Astrocyte of the spinal cord (primary cell): ENCODE measurements at regions not wholly inside any gene's neighbourhood (a gene's known extent, or its start where the extent isn't known, plus 50 kb on each side); places are given as distances from the start of the nearest gene placed in this dataset.

Experiments used
- DNase-seq: peaks from one replicate; pipeline ENCODE4 v3.0.0; 2011; ENCODE audit warnings: low read depth, low spot score
- H3K4me3 ChIP-seq: 2 replicates; pipeline ENCODE4 v1.5.1; 2011; ENCODE audit warnings: low read depth, mild to moderate bottlenecking, low read length, moderate library complexity
- in situ Hi-C: cut with HindIII; loops from 2 replicates; pipeline ENCODE4 v1.10.0; 2017; ENCODE audit warnings: low sequenced_read_pairs
- TF ChIP-seq, protein P1 (sequence below): IDR thresholded peaks from 2 replicates; pipeline ENCODE4 v1.5.1; 2012; ENCODE audit warnings: low read depth, mild to moderate bottlenecking, low read length, inconsistent platforms

DNA sequence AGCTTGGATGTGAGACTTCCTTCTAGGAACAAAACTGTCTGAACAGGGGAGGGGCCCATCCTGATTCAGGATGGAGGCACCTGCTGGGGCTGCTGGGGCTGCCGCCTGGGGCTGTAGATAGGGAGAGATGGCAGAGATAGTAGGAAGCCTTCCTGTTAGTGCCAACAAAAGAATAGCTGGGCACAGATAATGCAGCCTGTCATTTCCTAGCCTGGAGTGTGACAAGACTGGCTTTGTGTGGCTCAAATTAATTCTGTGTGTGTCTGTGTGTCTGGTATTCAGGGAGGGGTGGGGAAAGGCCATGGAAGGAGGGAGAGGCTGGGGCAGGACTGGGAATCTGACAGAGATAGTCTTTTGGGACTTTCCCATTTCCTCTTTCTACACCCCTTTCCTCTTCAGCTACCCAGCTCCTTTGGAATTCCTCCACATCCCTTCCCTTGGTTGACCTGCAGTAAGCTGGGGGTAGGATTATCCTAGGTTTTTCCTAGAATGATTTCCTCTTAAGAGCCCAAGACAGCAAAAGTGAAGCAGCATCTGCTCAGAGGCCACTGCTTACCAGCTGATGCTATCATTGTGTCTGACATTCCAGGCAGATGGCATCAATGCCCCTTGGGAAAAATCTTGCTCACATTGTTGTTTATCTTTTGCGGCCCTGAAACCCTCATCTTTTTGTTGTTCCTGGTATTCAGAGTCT is 144.9 kb upstream of the LHCGR start:
- TF ChIP-seq, protein P1, sequence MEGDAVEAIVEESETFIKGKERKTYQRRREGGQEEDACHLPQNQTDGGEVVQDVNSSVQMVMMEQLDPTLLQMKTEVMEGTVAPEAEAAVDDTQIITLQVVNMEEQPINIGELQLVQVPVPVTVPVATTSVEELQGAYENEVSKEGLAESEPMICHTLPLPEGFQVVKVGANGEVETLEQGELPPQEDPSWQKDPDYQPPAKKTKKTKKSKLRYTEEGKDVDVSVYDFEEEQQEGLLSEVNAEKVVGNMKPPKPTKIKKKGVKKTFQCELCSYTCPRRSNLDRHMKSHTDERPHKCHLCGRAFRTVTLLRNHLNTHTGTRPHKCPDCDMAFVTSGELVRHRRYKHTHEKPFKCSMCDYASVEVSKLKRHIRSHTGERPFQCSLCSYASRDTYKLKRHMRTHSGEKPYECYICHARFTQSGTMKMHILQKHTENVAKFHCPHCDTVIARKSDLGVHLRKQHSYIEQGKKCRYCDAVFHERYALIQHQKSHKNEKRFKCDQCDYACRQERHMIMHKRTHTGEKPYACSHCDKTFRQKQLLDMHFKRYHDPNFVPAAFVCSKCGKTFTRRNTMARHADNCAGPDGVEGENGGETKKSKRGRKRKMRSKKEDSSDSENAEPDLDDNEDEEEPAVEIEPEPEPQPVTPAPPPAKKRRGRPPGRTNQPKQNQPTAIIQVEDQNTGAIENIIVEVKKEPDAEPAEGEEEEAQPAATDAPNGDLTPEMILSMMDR = no peak
- H3K4me3 ChIP-seq = no peak overlapping the region
- in situ Hi-C loops = no loop called here
- DNase-seq = no peak

DNA sequence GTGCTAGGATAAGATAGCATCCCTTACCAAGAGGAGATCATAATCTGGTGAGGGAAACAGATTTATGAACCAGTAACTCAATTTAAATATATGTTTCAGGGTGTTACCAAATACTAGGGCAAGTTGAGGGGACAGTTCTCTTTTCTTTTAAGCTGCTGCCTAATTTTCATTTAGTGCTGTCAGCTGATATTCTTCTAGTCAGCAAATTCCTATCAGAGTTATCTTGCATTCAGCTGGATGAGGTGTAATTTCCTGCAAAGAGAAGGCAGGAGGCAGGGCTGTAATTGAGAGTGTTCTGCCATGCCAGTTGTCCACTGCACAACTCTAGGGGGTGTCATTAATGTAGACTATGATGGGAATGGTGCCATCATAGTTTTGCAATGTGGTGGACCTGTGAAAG is 141.3 kb upstream of the LHCGR start:
- in situ Hi-C loops = no loop called here
- TF ChIP-seq, protein P1 = no peak
- H3K4me3 ChIP-seq = no peak overlapping the region
- DNase-seq = no peak

DNA sequence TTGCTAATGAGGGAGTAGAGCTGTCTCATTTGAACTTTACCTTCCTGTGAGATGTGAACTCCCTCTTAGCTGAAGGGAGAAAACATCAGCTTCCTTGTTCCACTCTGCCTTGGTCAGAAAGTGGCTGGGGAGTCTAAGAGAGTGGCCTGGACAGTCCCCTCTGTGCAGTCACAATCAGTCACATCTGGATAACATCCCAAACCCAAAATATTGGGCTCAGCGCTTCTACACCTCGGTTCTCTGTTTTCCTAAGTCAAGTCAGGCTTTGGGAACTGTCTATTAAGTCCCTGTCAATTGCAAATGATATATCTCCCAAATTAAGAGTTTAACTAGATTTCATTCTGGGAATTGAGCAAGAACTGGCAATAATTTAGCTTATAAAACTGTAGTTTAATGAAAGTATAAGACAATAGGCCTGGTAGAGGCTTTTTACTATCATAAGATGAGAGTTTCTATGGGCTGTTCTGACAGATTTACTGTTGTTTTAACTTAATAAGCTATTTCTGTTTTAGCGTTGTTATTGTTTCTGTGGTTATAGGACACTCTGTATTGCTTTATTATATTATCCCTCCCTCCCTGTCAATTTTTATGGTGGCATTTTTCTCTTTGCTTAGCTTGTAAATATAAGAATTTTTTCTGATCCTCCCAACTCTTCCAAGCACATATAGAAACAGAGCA is 135.1 kb upstream of the LHCGR start:
- TF ChIP-seq, protein P1 = no peak
- DNase-seq = no peak
- H3K4me3 ChIP-seq = no peak overlapping the region
- in situ Hi-C loops = no loop called here

DNA sequence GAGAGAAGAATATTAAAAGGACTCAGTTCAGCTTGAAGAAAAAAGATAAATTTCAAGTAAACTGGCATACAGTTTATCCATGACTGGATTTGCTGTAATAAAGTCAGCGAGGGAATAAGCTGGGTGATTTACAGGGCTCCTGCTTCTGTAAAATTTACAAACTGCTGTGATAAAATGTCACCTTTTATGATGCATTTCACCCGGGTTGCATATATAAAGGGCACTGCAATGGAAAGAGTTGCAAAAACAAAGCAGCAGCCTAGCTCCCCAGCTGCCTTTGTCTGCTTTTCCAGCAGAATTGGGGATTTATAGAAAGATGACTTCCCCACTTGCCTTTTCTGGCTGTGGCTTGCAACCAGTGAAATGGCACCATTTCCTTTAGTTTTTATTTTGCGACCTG is 132.5 kb upstream of the LHCGR start:
- in situ Hi-C loops = no loop called here
- TF ChIP-seq, protein P1 = no peak
- DNase-seq = no peak
- H3K4me3 ChIP-seq = no peak overlapping the region

DNA sequence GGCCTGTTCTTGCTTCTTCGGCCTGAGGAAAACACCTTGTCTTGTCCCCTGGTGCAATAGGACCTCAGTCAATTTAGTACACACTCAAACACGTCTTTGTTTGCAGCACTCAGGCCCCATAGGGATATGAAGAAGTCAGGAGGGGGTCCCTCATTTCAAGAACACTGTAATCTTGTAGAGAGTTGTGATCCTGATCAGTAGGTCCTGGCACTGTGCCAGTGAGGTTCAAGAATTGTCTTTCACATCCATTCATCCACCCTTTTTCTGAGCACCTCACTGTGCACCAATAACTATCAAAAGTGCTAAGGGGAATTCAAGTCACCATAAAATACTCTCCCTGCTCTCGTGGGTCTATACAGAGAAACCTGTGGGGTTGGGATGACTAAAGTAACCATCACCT is 131.4 kb upstream of the LHCGR start:
- H3K4me3 ChIP-seq = no peak overlapping the region
- in situ Hi-C loops = no loop called here
- DNase-seq = no peak
- TF ChIP-seq, protein P1 = no peak

DNA sequence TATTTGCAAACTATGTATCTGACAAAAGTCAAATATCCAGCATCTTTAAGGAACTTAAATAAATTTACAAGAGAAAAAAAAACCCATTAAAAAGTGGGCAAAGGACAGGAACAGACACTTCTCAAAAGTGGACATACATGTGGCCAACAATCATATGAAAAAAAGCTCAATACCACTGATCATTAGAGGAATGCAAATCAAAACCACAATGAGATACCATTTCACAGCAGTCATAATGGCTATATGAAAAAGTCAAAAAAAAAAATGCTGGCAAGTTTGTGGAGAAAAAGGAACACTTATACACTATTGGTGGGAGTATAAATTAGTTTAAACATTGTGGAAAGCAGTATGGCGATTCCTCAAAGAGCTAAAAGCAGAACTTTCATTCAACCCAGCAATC is 130.3 kb upstream of the LHCGR start:
- TF ChIP-seq, protein P1 = no peak
- in situ Hi-C loops = no loop called here

More for the DNA sequence above, 130.3 kb upstream of the LHCGR start:
- H3K4me3 ChIP-seq = no peak overlapping the region
- DNase-seq = no peak
